ENCODE measurements at regions not wholly inside any gene's neighbourhood (a gene's known extent, or its start where the extent isn't known, plus 50 kb on each side); places are given as distances from the start of the nearest gene placed in this dataset.

DNA sequence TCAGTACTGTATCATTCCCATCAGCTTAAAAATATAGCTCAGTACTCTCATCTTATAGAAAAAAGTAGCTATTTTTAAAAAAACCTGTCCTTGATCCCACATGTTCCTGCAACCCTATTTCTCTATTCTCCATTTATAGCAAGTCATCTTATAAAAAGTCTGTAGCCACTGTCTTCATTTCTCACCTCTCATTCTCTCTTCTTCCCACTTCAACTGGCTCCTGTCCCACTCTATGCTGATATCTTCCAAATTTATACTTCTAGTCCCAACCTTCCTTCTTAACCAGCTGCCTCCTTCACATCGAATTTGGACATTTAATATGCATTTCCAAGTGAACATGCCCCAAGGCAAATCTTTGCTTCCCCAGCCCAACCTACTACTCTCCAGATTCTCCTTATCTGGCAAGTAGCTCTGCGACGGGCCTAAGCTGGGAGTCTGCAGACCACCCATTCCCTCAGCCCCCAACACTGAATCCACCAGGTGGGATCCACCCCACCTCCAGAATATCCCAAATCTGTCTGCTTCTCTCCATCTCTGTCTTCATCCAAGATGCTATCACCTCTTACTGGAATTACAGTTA lies 52.0 kb upstream of the TANC2 start:
- Mint-ChIP-seq H3K36me3 (no peaks in the 10 kb centered on the region), H3K27ac (no peak overlapping the region), H3K9me3 (no peaks in the 10 kb centered on the region), H3K27me3 (peaks cover 9% of the 10 kb centered on the region), H3K4me1 (no peaks in the 10 kb centered on the region), H3K4me3 (no peak overlapping the region)
- DNase-seq (no peak), ATAC-seq (ENCODE audit: low read depth) (no peak)
- POLR2A ChIA-PET, result no interaction called here

DNA sequence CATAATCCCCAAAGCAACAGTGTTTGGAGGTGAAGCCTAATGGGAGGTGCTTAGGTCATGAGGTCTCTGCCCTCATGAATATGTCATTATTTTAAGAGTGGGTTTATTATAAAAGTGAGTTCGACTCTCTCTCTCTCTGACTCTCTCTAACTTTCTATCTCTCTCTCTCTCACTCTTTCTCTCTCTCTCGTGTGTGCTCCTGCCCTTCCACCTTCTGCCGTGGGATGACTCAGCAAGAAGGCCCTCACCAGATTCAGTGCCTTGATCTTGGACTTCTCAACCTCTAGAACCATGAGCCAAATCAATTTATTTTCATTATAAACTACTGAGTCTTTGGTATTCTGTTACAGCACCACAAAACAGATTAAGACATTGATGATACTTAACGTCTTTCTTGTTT lies 53.7 kb upstream of the TANC2 start:
- no peaks in the 10 kb centered on the region for H3K36me3 Mint-ChIP-seq
- no peak overlapping the region for H3K27ac Mint-ChIP-seq
- DNase-seq, result no peak
- no peaks in the 10 kb centered on the region for H3K4me1 Mint-ChIP-seq
- POLR2A ChIA-PET, result no interaction called here
- no peak overlapping the region for H3K4me3 Mint-ChIP-seq
- no peaks in the 10 kb centered on the region for H3K9me3 Mint-ChIP-seq
- ATAC-seq (ENCODE audit: low read depth), result no peak
- H3K27me3 Mint-ChIP-seq, result peaks cover 16% of the 10 kb centered on the region

DNA sequence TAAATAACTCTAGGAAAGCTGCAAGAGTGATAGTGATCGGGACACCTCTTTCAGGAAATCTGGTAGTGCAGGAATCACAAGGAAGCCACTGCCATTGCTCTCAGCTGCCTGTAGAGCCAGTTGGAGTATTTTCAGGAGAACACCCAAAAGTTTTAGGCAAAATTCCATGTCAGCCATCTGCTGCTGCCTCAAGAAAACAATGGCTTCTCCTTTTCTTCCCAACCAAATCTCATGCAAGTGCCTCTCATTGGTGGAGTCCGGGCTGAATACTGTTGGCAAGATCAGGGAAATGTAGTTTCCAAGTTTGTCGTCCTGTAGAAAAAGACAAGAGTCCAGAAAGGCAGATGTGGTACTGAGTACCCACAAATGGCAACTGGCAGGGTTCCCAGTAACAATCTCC lies 54.9 kb upstream of the TANC2 start:
- Mint-ChIP-seq H3K36me3 (no peaks in the 10 kb centered on the region), H3K4me1 (no peaks in the 10 kb centered on the region), H3K4me3 (no peak overlapping the region), H3K9me3 (no peaks in the 10 kb centered on the region), H3K27me3 (peaks cover 19% of the 10 kb centered on the region), H3K27ac (no peak overlapping the region)
- DNase-seq, result no peak
- POLR2A ChIA-PET, result no interaction called here
- no peak for ATAC-seq (ENCODE audit: low read depth)

DNA sequence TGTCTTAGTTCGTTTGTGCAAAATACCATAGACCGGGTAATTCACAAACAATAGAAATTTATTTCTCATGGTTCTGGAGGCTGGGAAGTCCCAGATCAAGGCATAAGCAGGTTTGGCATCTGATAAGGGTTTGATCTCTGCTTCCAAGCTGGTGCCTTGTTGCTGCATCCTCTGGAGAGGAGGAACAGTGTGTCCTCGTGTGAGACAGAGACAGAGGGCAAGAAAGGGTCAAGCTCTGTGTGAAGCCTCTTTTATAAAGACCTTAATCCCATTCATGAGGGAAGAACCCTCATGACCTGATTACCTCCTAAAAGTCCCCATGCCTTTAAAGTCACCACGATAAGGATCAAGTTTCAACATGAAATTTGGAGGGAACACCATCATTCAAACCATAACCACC lies 55.8 kb upstream of the TANC2 start:
- Mint-ChIP-seq H3K27ac (no peak overlapping the region), H3K4me3 (no peak overlapping the region), H3K9me3 (no peaks in the 10 kb centered on the region), H3K36me3 (no peaks in the 10 kb centered on the region), H3K4me1 (no peaks in the 10 kb centered on the region), H3K27me3 (peaks cover 19% of the 10 kb centered on the region)
- POLR2A ChIA-PET, result no interaction called here
- ATAC-seq (ENCODE audit: low read depth), result no peak
- DNase-seq, result no peak

DNA sequence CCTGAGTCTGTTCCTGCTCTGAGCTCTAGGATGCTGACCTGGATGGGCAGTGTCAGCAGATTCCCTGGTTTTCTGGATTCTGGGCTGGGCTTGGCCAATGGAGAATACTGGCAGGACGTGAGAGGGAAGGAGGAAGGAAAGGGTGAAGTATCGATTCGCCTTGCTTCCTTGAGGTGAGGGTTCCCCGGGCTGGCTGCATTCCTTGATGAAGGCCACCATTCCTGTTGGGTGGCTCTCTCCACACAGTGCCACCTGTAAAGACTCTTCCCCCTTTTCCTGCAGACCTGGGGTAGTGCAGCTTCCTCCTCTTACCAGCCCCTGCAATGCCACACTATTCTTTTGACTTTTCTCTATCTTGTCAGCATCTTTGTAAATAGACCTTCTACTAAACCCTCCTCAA lies 58.1 kb upstream of the TANC2 start:
- Mint-ChIP-seq H3K27me3 (peaks cover 19% of the 10 kb centered on the region), H3K27ac (no peak overlapping the region), H3K4me3 (no peak overlapping the region), H3K4me1 (no peaks in the 10 kb centered on the region), H3K36me3 (no peaks in the 10 kb centered on the region), H3K9me3 (no peaks in the 10 kb centered on the region)
- DNase-seq (no peak), ATAC-seq (ENCODE audit: low read depth) (no peak)
- POLR2A ChIA-PET, result no interaction called here

DNA sequence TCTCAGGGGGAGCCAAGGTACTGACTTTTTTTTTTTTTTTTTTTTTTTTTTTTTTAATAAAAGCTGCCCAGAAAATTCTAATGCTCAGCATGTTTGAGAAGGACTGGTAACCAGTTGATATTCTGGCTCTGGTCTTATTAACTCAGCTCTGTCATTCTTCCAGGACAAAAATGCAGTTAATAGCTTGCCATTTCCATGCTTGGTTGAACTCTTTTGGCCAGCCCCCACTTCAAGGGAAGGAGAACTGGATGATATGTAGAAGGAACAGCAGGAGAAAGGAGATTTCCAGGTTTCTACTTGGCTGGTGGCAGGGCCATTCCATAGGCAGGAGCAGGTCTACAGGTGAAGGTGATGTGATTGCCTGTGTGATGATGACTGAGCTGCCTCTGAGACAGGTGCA lies 59.2 kb upstream of the TANC2 start:
- no peak for ATAC-seq (ENCODE audit: low read depth)
- H3K9me3 Mint-ChIP-seq, result no peaks in the 10 kb centered on the region
- H3K4me3 Mint-ChIP-seq, result no peak overlapping the region
- POLR2A ChIA-PET, result no interaction called here
- H3K27me3 Mint-ChIP-seq, result peaks cover 16% of the 10 kb centered on the region
- DNase-seq, result no peak
- H3K36me3 Mint-ChIP-seq, result no peaks in the 10 kb centered on the region
- H3K27ac Mint-ChIP-seq, result no peak overlapping the region
- no peaks in the 10 kb centered on the region for H3K4me1 Mint-ChIP-seq

DNA sequence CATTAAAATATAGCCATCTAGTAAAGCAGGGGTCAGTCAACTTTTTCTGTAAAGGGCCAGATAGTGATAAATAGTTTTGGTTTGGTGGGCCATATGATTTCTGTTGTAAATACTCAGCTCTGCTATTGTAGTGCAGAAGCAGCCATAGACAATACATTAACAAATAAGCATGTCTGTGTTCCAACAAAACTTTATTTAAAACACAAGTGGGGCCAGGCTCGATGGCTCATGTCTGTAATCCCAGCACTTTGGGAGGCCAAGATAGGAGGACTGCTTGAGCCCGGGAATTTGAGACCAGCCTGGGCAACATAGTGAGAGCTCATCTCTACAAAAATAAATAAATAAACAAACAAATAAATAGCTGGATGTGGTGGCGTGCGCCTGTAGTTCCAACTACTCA lies 60.8 kb upstream of the TANC2 start:
- Mint-ChIP-seq H3K9me3 (no peaks in the 10 kb centered on the region), H3K4me3 (no peak overlapping the region), H3K36me3 (no peaks in the 10 kb centered on the region), H3K27me3 (peaks cover 11% of the 10 kb centered on the region), H3K4me1 (no peaks in the 10 kb centered on the region), H3K27ac (no peak overlapping the region)
- ATAC-seq (ENCODE audit: low read depth) (no peak), DNase-seq (no peak)
- POLR2A ChIA-PET, result no interaction called here

DNA sequence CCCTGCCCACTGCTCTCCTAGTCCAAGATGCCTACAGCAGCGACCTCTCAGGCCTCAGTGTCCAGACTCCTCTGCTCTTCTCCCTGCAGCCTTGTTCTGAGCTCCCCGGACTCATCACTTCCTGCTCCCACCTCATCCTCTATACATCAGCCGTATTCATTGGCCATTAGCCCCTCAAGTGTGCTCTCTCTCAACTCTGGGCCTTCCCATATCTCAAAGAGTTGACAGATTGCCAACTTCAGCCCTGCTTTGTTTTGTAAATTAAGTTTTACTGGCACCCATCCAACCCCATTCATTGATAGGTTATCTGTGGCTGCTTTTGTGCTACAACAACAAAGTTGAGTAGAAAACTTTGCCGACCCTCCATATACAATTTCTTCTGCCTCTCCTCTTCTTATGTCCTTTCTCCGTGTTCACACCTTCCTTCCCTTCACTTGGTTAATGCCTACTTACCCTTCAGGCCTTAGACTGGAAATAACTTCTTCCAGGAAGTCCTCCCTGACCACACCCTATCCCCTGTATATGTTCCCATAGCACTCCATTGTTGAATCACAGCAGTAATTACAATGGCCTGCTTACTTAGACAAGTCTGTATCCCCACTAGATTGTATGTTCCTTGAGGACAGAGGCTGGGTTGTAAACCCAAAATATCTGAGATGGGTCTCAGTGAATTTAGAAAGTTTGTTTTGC lies 63.4 kb upstream of the TANC2 start:
- no peak overlapping the region for H3K4me3 Mint-ChIP-seq
- POLR2A ChIA-PET, result no interaction called here
- ATAC-seq (ENCODE audit: low read depth), result no peak
- H3K27ac Mint-ChIP-seq, result no peak overlapping the region
- no peak for DNase-seq
- H3K36me3 Mint-ChIP-seq, result no peaks in the 10 kb centered on the region
- H3K27me3 Mint-ChIP-seq, result peaks cover 3% of the 10 kb centered on the region
- no peaks in the 10 kb centered on the region for H3K4me1 Mint-ChIP-seq
- no peaks in the 10 kb centered on the region for H3K9me3 Mint-ChIP-seq

DNA sequence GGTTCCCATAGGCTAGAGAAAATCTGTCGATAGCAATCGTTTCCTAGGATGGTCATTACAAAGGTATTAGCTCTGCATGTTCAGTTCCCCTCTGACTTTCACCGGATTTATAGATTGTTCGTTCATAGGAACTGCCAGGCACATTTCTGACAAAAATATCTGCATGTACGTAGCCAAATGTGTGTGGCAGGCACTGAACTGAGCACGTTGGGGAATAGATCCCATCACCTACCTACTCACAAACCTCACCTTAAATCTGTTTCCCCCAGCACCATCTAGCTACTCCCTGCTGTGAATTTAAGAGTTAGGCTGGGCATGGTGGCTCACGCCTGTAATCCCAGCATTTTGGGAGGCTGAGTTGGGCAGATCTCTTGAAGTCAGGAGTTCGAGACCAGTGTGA lies 64.5 kb upstream of the TANC2 start:
- Mint-ChIP-seq H3K27me3 (no peaks in the 10 kb centered on the region), H3K27ac (no peak overlapping the region), H3K4me1 (no peaks in the 10 kb centered on the region), H3K36me3 (no peaks in the 10 kb centered on the region), H3K4me3 (no peak overlapping the region), H3K9me3 (no peaks in the 10 kb centered on the region)
- DNase-seq (no peak), ATAC-seq (ENCODE audit: low read depth) (no peak)
- POLR2A ChIA-PET, result no interaction called here

DNA sequence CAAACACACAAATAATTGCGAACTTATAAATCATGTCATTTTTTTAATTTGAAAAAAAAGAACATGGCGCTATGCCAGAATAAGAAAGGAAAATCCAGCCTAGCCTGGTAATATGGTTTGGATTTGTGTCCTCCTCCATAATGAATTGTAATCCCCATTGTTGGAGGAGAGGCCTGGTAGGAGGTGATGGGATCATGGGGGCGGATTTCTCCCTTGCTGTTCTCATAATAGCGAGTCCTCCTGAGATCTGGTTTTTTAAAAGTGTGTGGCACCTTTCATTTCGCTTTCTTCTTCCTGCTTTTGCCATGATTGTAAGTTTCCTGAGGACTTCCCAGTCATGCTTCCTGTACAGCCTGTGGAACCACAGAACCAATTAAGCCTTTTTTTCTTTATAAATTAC lies 65.9 kb upstream of the TANC2 start:
- Mint-ChIP-seq H3K4me1 (no peaks in the 10 kb centered on the region), H3K36me3 (no peaks in the 10 kb centered on the region), H3K27me3 (no peaks in the 10 kb centered on the region), H3K27ac (no peak overlapping the region), H3K4me3 (no peak overlapping the region), H3K9me3 (no peaks in the 10 kb centered on the region)
- DNase-seq (no peak), ATAC-seq (ENCODE audit: low read depth) (no peak)
- POLR2A ChIA-PET, result no interaction called here

DNA sequence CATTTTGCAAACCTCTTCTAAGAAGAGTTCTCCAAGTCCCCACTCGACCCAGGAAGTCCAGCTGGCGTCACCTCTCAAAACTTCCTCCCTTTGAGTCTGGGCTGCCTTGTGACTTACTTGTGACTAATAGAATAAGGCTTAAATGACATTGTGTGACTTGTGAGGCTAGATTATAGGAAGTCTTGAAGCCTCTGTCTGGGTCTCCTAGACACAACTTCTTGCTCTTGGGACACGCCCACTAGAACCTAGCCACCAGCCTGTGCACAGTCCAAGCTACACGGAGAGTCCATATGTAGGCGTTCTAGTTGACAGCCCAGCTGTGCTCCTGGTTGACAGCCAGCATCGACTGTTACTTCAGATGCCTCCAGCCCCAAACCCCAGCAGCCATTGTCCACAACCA lies 66.7 kb upstream of the TANC2 start:
- Mint-ChIP-seq H3K4me3 (no peak overlapping the region), H3K36me3 (no peaks in the 10 kb centered on the region), H3K27me3 (no peaks in the 10 kb centered on the region), H3K9me3 (no peaks in the 10 kb centered on the region), H3K27ac (no peak overlapping the region), H3K4me1 (no peaks in the 10 kb centered on the region)
- no peak for ATAC-seq (ENCODE audit: low read depth)
- DNase-seq, result no peak
- POLR2A ChIA-PET, result no interaction called here

DNA sequence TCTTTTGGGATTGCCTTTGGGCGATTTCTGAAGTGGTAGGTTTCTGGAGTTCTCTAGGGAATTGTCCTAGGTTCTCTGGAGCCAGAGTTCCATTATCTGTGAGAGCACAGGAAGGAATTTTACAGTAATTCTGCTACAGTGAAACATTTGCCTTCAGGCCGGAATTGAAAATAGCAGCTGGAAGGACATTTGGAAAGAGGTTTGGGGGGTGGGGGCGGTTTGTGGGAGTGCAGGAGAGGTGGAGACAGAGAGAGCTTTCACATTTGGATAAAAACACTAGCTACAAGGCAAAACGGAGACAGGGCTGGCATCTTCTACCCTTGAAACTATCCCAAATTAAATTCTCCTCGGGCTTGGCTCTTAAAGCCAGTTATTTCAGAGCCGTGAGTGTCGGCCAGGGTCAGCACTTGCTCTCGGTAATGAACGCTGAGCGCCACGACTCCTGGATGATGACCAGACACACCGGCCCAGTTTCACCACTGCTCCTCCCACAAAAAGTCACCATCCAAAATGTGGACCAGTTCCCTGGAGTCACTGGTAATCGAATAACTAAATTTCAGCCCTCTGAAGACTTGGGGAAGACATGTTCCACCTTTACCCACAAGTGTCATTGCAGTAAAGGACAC lies 67.7 kb upstream of the TANC2 start:
- POLR2A ChIA-PET, result no interaction called here
- ATAC-seq (ENCODE audit: low read depth) (no peak), DNase-seq (no peak)
- Mint-ChIP-seq H3K27ac (no peak overlapping the region), H3K4me3 (no peak overlapping the region), H3K4me1 (no peaks in the 10 kb centered on the region), H3K9me3 (no peaks in the 10 kb centered on the region), H3K27me3 (no peaks in the 10 kb centered on the region), H3K36me3 (no peaks in the 10 kb centered on the region)

DNA sequence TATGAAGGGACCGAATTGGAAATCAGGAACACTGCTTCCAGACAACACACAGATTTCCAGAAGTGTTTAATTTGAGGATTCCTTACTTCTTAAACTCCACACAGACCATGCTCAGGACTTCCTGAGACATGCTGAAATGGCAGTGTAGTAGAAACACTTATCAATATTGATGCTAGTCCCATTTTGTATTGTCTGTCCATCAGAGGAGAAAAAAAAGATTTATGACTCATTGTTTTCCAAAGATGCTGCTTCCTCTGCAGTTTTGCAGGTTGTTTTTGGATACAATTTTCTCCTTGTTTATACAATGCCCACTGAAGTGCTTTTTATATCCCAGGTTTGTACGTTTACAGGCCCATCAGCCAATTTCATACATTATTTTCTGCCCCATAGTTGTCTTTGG lies 68.3 kb upstream of the TANC2 start:
- Mint-ChIP-seq H3K9me3 (no peaks in the 10 kb centered on the region), H3K36me3 (no peaks in the 10 kb centered on the region), H3K27ac (no peak overlapping the region), H3K4me3 (no peak overlapping the region), H3K4me1 (peaks cover 6% of the 10 kb centered on the region), H3K27me3 (no peaks in the 10 kb centered on the region)
- no peak for DNase-seq
- POLR2A ChIA-PET, result no interaction called here
- no peak for ATAC-seq (ENCODE audit: low read depth)

DNA sequence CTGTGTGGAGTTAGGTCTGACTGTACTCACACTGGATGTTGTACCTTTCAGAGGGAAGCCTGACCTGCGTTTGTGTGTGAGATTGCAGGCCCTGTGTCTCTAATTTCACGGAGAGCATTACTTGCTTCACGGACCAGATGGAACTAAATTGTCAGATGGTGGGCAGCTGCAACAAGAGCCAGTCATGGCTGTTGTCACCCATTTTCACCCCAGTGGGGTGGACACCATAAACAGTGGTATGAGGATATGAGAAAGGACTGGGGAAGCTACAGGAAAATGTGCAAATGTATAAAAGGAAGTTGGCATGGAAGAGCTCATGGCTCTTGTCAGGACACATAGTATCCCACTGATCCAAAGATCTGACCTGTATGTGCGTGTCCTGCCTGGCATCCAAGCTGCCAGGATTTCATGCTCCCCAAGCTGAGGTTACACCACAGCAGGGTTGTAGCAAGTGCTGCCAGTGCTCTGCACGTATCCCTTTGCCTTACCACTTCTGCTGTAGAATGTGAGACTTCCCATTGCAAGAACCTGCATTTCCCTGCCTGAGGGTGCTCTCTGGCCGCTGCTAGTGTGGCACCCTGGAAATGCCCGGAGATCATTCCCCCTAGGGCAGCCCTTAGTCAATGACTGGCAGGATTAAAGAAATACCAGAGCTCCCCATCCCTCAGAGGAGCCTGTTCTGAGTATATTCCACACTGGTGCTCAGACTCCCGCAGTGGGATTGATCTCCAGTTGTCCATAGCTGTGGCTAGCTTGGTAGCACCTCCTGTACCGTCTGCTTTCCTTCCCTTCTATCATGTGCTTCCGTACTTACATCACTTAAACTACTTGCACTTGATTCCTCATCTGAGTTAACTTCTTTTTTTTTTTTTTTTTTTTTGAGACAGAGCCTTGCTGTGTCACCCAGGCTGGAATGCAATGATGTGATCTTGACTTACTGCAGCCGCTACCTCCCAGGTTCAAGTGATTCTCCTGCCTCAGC lies 70.4 kb upstream of the TANC2 start:
- no peaks in the 10 kb centered on the region for H3K9me3 Mint-ChIP-seq
- POLR2A ChIA-PET, result no interaction called here
- no peaks in the 10 kb centered on the region for H3K36me3 Mint-ChIP-seq

More for the DNA sequence above, 70.4 kb upstream of the TANC2 start:
- Mint-ChIP-seq H3K4me1 (peaks cover 9% of the 10 kb centered on the region), H3K27me3 (no peaks in the 10 kb centered on the region), H3K27ac (no peak overlapping the region), H3K4me3 (no peak overlapping the region)
- no peak for ATAC-seq (ENCODE audit: low read depth)
- DNase-seq, result no peak

All from activated naive CD8-positive, alpha-beta T cell treated with anti-CD3 and anti-CD28 coated beads, Interleukin-2, amount 10 ng/mL, durations not matched to agents 7 days and 5 days (primary cell).